ENCODE measurements at regions not wholly inside any gene's neighbourhood (a gene's known extent, or its start where the extent isn't known, plus 50 kb on each side); places are given as distances from the start of the nearest gene placed in this dataset.

- TF ChIP-seq CREB1 (IDR thresholded peaks at IDR 0.05; ENCODE audit: low read depth) = no peak
- no peak for TF ChIP-seq CEBPB (IDR thresholded peaks at IDR 0.05)
- TF ChIP-seq EP300 (IDR thresholded peaks at IDR 0.05; ENCODE audit: borderline replicate concordance) = no peak
These were observed 308.4 kb upstream of the KLF6 start for GRCh38 chr10:4093438-4093837.

- TF ChIP-seq RAD21 (IDR thresholded peaks at IDR 0.05; ENCODE audit: low read depth) (no peak), NFIC (IDR thresholded peaks at IDR 0.05) (no peak), CREB1 (IDR thresholded peaks at IDR 0.05; ENCODE audit: low read depth) (no peak), EP300 (IDR thresholded peaks at IDR 0.05; ENCODE audit: borderline replicate concordance) (no peak), TEAD4 (IDR thresholded peaks at IDR 0.05) (no peak), CEBPB (IDR thresholded peaks at IDR 0.05) (no peak)
- TF ChIP-seq, protein P1, sequence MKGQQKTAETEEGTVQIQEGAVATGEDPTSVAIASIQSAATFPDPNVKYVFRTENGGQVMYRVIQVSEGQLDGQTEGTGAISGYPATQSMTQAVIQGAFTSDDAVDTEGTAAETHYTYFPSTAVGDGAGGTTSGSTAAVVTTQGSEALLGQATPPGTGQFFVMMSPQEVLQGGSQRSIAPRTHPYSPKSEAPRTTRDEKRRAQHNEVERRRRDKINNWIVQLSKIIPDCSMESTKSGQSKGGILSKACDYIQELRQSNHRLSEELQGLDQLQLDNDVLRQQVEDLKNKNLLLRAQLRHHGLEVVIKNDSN (IDR thresholded peaks at IDR 0.05) = no peak
- TF ChIP-seq, protein P2, sequence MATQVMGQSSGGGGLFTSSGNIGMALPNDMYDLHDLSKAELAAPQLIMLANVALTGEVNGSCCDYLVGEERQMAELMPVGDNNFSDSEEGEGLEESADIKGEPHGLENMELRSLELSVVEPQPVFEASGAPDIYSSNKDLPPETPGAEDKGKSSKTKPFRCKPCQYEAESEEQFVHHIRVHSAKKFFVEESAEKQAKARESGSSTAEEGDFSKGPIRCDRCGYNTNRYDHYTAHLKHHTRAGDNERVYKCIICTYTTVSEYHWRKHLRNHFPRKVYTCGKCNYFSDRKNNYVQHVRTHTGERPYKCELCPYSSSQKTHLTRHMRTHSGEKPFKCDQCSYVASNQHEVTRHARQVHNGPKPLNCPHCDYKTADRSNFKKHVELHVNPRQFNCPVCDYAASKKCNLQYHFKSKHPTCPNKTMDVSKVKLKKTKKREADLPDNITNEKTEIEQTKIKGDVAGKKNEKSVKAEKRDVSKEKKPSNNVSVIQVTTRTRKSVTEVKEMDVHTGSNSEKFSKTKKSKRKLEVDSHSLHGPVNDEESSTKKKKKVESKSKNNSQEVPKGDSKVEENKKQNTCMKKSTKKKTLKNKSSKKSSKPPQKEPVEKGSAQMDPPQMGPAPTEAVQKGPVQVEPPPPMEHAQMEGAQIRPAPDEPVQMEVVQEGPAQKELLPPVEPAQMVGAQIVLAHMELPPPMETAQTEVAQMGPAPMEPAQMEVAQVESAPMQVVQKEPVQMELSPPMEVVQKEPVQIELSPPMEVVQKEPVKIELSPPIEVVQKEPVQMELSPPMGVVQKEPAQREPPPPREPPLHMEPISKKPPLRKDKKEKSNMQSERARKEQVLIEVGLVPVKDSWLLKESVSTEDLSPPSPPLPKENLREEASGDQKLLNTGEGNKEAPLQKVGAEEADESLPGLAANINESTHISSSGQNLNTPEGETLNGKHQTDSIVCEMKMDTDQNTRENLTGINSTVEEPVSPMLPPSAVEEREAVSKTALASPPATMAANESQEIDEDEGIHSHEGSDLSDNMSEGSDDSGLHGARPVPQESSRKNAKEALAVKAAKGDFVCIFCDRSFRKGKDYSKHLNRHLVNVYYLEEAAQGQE (IDR thresholded peaks at IDR 0.05; ENCODE audit: low read depth) = no peak
These were observed 303.5 kb upstream of the KLF6 start for GRCh38 chr10:4088354-4089066.

DNA sequence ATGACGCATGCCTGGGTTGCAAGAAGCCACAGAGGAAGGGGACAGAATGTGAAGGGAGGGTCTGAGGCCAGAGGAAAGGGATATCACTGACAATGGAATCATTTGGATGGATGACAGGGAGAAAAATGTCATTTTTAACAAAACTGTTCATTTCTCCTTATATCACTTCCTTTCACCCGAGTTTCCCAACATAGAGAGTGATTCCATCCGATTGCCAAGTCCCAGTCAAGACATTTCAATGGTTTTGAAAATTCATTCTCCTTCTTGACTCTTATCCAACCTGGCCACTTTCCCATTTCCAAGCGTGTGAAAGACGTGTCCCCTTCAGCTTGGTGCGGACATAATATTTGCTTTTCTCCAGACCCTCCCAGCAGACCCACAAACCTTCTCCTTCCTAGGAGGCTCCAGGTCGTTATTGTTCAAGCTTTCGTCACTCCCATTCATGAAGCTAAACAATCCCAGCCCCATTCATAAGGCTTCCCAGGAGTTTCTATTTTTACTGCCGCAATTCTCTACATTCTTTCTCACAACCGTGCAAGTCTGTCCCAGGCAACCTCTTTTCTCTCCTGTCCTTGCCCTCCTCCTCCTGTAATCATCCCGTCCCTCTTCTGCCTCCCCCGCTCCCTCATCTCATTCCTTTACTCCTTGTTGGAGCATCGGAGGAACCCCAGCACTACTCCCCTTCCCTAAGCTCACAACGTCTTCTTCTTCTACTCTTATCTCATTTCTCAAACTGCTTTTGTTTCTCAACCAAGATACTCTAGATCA is 301.3 kb upstream of the KLF6 start:
- TF ChIP-seq, protein P1 (IDR thresholded peaks at IDR 0.05) = no peak
- no peak for TF ChIP-seq RAD21 (IDR thresholded peaks at IDR 0.05; ENCODE audit: low read depth)
- TF ChIP-seq TCF12 (IDR thresholded peaks at IDR 0.05; ENCODE audit: low read depth) = no peak
- no peak for TF ChIP-seq NFIC (IDR thresholded peaks at IDR 0.05)

GRCh38 chr10:4083509-4084003 is 298.5 kb upstream of the KLF6 start:
- TF ChIP-seq TEAD4 (IDR thresholded peaks at IDR 0.05) = no peak
- TF ChIP-seq CREB1 (IDR thresholded peaks at IDR 0.05; ENCODE audit: low read depth) = no peak
- TF ChIP-seq EGR1 (IDR thresholded peaks at IDR 0.05) = no peak
- TF ChIP-seq, protein P1 (IDR thresholded peaks at IDR 0.05) = no peak
- TF ChIP-seq FOXM1 (IDR thresholded peaks at IDR 0.05; ENCODE audit: borderline replicate concordance, low read depth) = no peak
- TF ChIP-seq TCF12 (IDR thresholded peaks at IDR 0.05; ENCODE audit: low read depth) = no peak

DNA sequence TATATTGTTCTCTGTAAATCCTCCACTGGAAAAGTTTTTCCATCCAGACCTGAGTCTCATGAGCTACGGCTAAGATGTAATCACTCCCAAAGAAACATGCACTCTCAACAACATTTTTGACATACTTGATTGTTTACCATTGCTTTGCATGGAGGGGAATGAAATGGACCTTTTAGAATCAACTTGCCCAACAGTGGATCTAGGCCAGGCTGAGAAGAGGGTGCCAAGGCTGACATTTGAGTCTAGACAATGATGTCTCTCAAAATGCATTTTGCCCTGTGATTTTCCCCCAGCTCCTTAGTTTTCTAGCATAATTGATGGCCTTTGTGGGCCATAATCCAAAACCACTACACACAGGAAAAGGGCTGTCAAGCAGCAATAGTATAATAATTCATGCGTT is 297.9 kb upstream of the KLF6 start:
- TF ChIP-seq YY1 (IDR thresholded peaks at IDR 0.05; ENCODE audit: low read depth) = no peak
- TF ChIP-seq, protein P1 (IDR thresholded peaks at IDR 0.05) = no peak
- no peak for TF ChIP-seq CEBPB (IDR thresholded peaks at IDR 0.05)
- TF ChIP-seq, protein P2 (IDR thresholded peaks at IDR 0.05; ENCODE audit: low read depth) = no peak
- TF ChIP-seq FOXM1 (IDR thresholded peaks at IDR 0.05; ENCODE audit: borderline replicate concordance, low read depth) = no peak

DNA sequence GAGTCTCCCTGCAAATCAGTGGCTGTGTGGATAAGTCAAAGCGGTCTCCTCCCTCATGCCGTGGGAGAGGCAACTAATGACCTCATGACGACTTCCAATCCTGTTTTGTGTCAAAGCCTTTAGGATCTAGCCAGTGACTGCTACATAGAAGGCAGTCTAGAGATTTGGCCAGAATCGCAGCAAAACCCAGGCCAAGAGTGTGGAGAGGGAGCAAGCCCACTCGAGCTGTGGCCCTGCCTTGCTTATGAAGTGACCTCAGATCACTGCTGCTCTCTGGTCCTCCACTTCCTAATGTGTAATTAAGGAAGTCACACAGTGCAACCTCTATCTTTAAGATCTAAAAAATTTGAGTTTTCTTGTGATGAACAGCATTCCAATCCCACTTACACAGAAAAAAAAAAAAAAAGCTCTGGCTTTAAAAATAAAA is 296.7 kb upstream of the KLF6 start:
- TF ChIP-seq TEAD4 (IDR thresholded peaks at IDR 0.05) (no peak), FOXM1 (IDR thresholded peaks at IDR 0.05; ENCODE audit: borderline replicate concordance, low read depth) (no peak), NFIC (IDR thresholded peaks at IDR 0.05) (no peak), TCF12 (IDR thresholded peaks at IDR 0.05; ENCODE audit: low read depth) (no peak)
- TF ChIP-seq, protein P1 (IDR thresholded peaks at IDR 0.05) = no peak

All from Ishikawa (cell line).